HepG2 (cell line): ENCODE measurements at regions not wholly inside any gene's neighbourhood (a gene's known extent, or its start where the extent isn't known, plus 50 kb on each side); places are given as distances from the start of the nearest gene placed in this dataset.

Source experiments
- DRAP1 ChIP-seq: IDR thresholded peaks from 2 replicates; pipeline ENCODE4 v1.6.1; 2016; ENCODE audit warnings: missing genetic modification reagents, missing compliant biosample characterization
- KDM5A ChIP-seq: fragments of 200-600 bp; sonication (generic); IDR thresholded peaks from 2 replicates; pipeline ENCODE4 v1.7.0; 2018; ENCODE audit warnings: antibody characterized with exemption, mild to moderate bottlenecking, low read length, borderline replicate concordance
- KLF9 ChIP-seq: IDR thresholded peaks from 2 replicates; pipeline ENCODE4 v1.6.1; 2016; ENCODE audit warnings: low read depth
- LCORL ChIP-seq, 2 experiments: fragments of 450-650 bp in 1 of 2; sonication (generic) in 1 of 2; formaldehyde crosslinking in 1 of 2; IDR thresholded peaks; 2 replicates each; pipeline versions ENCODE4 v1.5.0 to v1.6.1; 2017 to 2020; ENCODE audit warnings: antibody characterized with exemption in 1 of 2, missing genetic modification reagents in 1 of 2
- PBX2 ChIP-seq: IDR thresholded peaks from 2 replicates; pipeline ENCODE4 v1.6.1; 2016; ENCODE audit warnings: control low read depth
- RAD21 ChIP-seq: fragments of 450-650 bp; formaldehyde crosslinking; IDR thresholded peaks from 2 replicates; pipeline ENCODE4 v1.5.0; 2020; ENCODE audit warnings: mild to moderate bottlenecking
- SOX5 ChIP-seq: IDR thresholded peaks from 2 replicates; pipeline ENCODE4 v1.6.1; 2016; ENCODE audit warnings: borderline replicate concordance
- SPEN ChIP-seq: sonication (generic); formaldehyde crosslinking; IDR thresholded peaks from 2 replicates; pipeline ENCODE4 v1.5.1; 2020; ENCODE audit warnings: low read depth, mild to moderate bottlenecking, missing genetic modification reagents
- ZBTB10 ChIP-seq: sonication (generic); formaldehyde crosslinking; IDR thresholded peaks from 2 replicates; pipeline ENCODE4 v1.4.0; 2020; ENCODE audit warnings: missing genetic modification reagents, borderline replicate concordance
- ZNF280B ChIP-seq: sonication (generic); formaldehyde crosslinking; IDR thresholded peaks from 2 replicates; pipeline ENCODE4 v1.5.0; 2020; ENCODE audit warnings: missing genetic modification reagents, mild to moderate bottlenecking, borderline replicate concordance
- ZNF329 ChIP-seq: sonication (generic); formaldehyde crosslinking; IDR thresholded peaks from 2 replicates; pipeline ENCODE4 v1.9.0; 2021; ENCODE audit warnings: low read depth, mild to moderate bottlenecking, missing genetic modification reagents
- ZNF335 ChIP-seq: sonication (generic); formaldehyde crosslinking; IDR thresholded peaks from 2 replicates; pipeline ENCODE4 v1.4.0; 2020; ENCODE audit warnings: missing genetic modification reagents
- ZNF576 ChIP-seq: sonication (generic); formaldehyde crosslinking; IDR thresholded peaks from 2 replicates; pipeline ENCODE4 v1.4.0; 2020; ENCODE audit warnings: mild to moderate bottlenecking, missing genetic modification reagents
- ZSCAN29 ChIP-seq: sonication (generic); formaldehyde crosslinking; conservative IDR thresholded peaks from 2 replicates; pipeline ENCODE4 v1.4.0; 2020; ENCODE audit warnings: mild to moderate bottlenecking, missing genetic modification reagents

- TF ChIP-seq ZNF280B (CRISPR knock-in tag) (no peak), LCORL (IDR thresholded peaks at IDR 0.05) (no peak), LCORL (CRISPR knock-in tag; IDR thresholded peaks at IDR 0.05) (0 out of 2 replicates have a peak, but pooled peaks have one; percentile 25), ZSCAN29 (CRISPR knock-in tag) (no peak), ZNF329 (no peak), ZNF576 (CRISPR knock-in tag) (no peak), RAD21 (CRISPR knock-in tag) (no peak), SOX5 (CRISPR knock-in tag) (no peak), ZBTB10 (CRISPR knock-in tag) (no peak), PBX2 (no peak), KDM5A (no peak), SPEN (CRISPR knock-in tag) (0 out of 2 replicates have a peak, but pooled peaks have one; percentile 21), KLF9 (CRISPR knock-in tag) (no peak), ZNF335 (no peak), DRAP1 (no peak)
Measured at GRCh38 chr2:234823196-234823876, 128.5 kb upstream of the SH3BP4 start (continued).
